Common myeloid progenitor, CD34-positive (primary cell): ENCODE measurements at regions not wholly inside any gene's neighbourhood (a gene's known extent, or its start where the extent isn't known, plus 50 kb on each side); places are given as distances from the start of the nearest gene placed in this dataset.

Experiments used
- CTCF ChIA-PET: fragments of 350-600 bp; sonication (Branson Sonifier 250); formaldehyde crosslinking; loops from one replicate; lab custom pipeline; 2021; ENCODE audit warnings: antibody characterized with exemption; lab: Charles Lee
- POLR2A ChIA-PET: fragments of 350-600 bp; sonication (Branson Sonifier 250); formaldehyde crosslinking; loops from one replicate; lab custom pipeline; 2021; ENCODE audit warnings: antibody characterized with exemption; lab: Charles Lee
- DNase-seq, 3 donors: peaks; one replicate each; pipeline versions ENCODE4 v3.0.0 to v3.0.0-alpha.2; 2013
- H3K27ac ChIP-seq, 2 experiments: 1 replicate in 1 of 2; 2 replicates in 1 of 2; pipeline ENCODE4 v1.7.0; 2013; ENCODE audit warnings: inconsistent platforms in 2 of 2, low read length in 2 of 2, mild to moderate bottlenecking in 2 of 2, low read depth in 1 of 2, moderate library complexity in 1 of 2; ENCODE audit not compliant: severe bottlenecking in 2 of 2, insufficient read depth in 1 of 2, poor library complexity in 1 of 2
- H3K27me3 ChIP-seq, 5 experiments: replicated peaks in 2 of 5; 1 replicate in 3 of 5; 2 replicates in 2 of 5; pipeline versions ENCODE4 v1.6.1 to v1.7.0; 2013; ENCODE audit warnings: low read length in 4 of 5, mild to moderate bottlenecking in 2 of 5, moderate library complexity in 2 of 5, inconsistent platforms in 1 of 5; ENCODE audit not compliant: insufficient read depth in 5 of 5, control insufficient read depth in 4 of 5
- H3K36me3 ChIP-seq, 4 experiments: 1 replicate in 2 of 4; 2 replicates in 2 of 4; pipeline versions ENCODE4 v1.6.1 to v1.7.0; 2013; ENCODE audit warnings: low read length in 3 of 4, control low read depth in 1 of 4, mild to moderate bottlenecking in 1 of 4; ENCODE audit not compliant: control insufficient read depth in 4 of 4, insufficient read depth in 4 of 4
- H3K4me1 ChIP-seq, 4 experiments: 1 replicate in 3 of 4; 2 replicates in 1 of 4; pipeline versions ENCODE4 v1.6.1 to v1.7.1; 2013; ENCODE audit warnings: low read length in 3 of 4, mild to moderate bottlenecking in 3 of 4, control low read depth in 1 of 4, inconsistent platforms in 1 of 4, moderate library complexity in 1 of 4; ENCODE audit not compliant: control insufficient read depth in 4 of 4, insufficient read depth in 4 of 4; ENCODE audit errors: control extremely low read depth in 1 of 4
- H3K4me3 ChIP-seq, 7 experiments: 1 replicate in 4 of 7; 2 replicates in 3 of 7; pipeline versions ENCODE4 v1.5.1 to v1.7.0; 2013; ENCODE audit warnings: mild to moderate bottlenecking in 7 of 7, low read length in 6 of 7, moderate library complexity in 6 of 7, inconsistent platforms in 2 of 7, low read depth in 2 of 7, control low read depth in 1 of 7; ENCODE audit not compliant: insufficient read depth in 4 of 7, control insufficient read depth in 1 of 7; ENCODE audit errors: extremely low read depth in 1 of 7
- H3K9me3 ChIP-seq, 5 experiments: 1 replicate in 4 of 5; 2 replicates in 1 of 5; pipeline versions ENCODE4 v1.6.1 to v1.7.1; 2013; ENCODE audit warnings: low read length in 4 of 5, mild to moderate bottlenecking in 2 of 5, inconsistent platforms in 1 of 5, low read depth in 1 of 5, moderate library complexity in 1 of 5; ENCODE audit not compliant: control insufficient read depth in 4 of 5, insufficient read depth in 2 of 5; ENCODE audit errors: control extremely low read depth in 1 of 5
- WGBS: methylation state at CpG from one replicate; pipeline ENCODE4 v1.1.5; 2013; ENCODE audit not compliant: insufficient coverage; 5-methylcytosine and 5-hydroxymethylcytosine counted together

GRCh38 chr15:96625256-96625655 lies 294.8 kb downstream of the NR2F2 start:
- H3K36me3 ChIP-seq, result no peaks in the 10 kb centered on the region
- WGBS, result 92% methylated on average over 3 of the region's 4 CpGs
- H3K4me1 ChIP-seq, result no peaks in the 10 kb centered on the region
- ChIA-PET POLR2A (no interaction called here), CTCF (no interaction called here)
- peaks cover 0 to 3% (median 0%) of the 10 kb centered on the region in 5 experiments for H3K27me3 ChIP-seq
- no peaks in the 10 kb centered on the region for H3K9me3 ChIP-seq
- no peak overlapping the region for H3K27ac ChIP-seq
- no peak overlapping the region for H3K4me3 ChIP-seq
- no peak for DNase-seq

GRCh38 chr15:96627031-96627568 lies 296.6 kb downstream of the NR2F2 start:
- Histone ChIP-seq H3K27ac (no peak overlapping the region), H3K4me1 (no peaks in the 10 kb centered on the region), H3K4me3 (no peak overlapping the region), H3K27me3 (peaks cover 0 to 3% (median 0%) of the 10 kb centered on the region in 5 experiments), H3K36me3 (no peaks in the 10 kb centered on the region), H3K9me3 (no peaks in the 10 kb centered on the region)
- POLR2A ChIA-PET, result no interaction called here
- CTCF ChIA-PET, result no interaction called here
- 79% methylated on average over 5 of the region's 13 CpGs for WGBS
- no peak for DNase-seq

- Histone ChIP-seq H3K36me3 (no peaks in the 10 kb centered on the region), H3K4me1 (no peaks in the 10 kb centered on the region), H3K9me3 (no peaks in the 10 kb centered on the region), H3K4me3 (no peak overlapping the region), H3K27ac (no peak overlapping the region), H3K27me3 (peaks cover 0 to 3% (median 0%) of the 10 kb centered on the region in 5 experiments)
- DNase-seq, result no peak
- ChIA-PET POLR2A (no interaction called here), CTCF (no interaction called here)
- 100% methylated on average over 1 of the region's 4 CpGs for WGBS
Observed at GRCh38 chr15:96629511-96629910, 299.0 kb downstream of the NR2F2 start.

GRCh38 chr15:96638793-96639192 lies 308.3 kb downstream of the NR2F2 start:
- 100% methylated on average over 1 of the region's 1 CpG for WGBS
- ChIA-PET CTCF (no interaction called here), POLR2A (no interaction called here)
- Histone ChIP-seq H3K9me3 (no peaks in the 10 kb centered on the region), H3K27me3 (peaks cover 0 to 3% (median 0%) of the 10 kb centered on the region in 5 experiments), H3K4me3 (no peak overlapping the region), H3K36me3 (no peaks in the 10 kb centered on the region), H3K4me1 (no peaks in the 10 kb centered on the region), H3K27ac (no peak overlapping the region)
- no peak for DNase-seq

- no peaks in the 10 kb centered on the region for H3K36me3 ChIP-seq
- H3K4me3 ChIP-seq, result no peak overlapping the region
- H3K27ac ChIP-seq, result no peak overlapping the region
- no peaks in the 10 kb centered on the region for H3K4me1 ChIP-seq
- ChIA-PET POLR2A (no interaction called here), CTCF (no interaction called here)
- WGBS, result 100% methylated on average over 9 of the region's 9 CpGs
- DNase-seq, result no peak
- H3K27me3 ChIP-seq, result no peaks in the 10 kb centered on the region
- no peaks in the 10 kb centered on the region for H3K9me3 ChIP-seq
Observed at GRCh38 chr15:96645796-96646195, 315.3 kb downstream of the NR2F2 start.

- ChIA-PET CTCF (no interaction called here), POLR2A (no interaction called here)
- no peaks in the 10 kb centered on the region for H3K4me1 ChIP-seq
- WGBS, result no CpG with 5 or more reads among the region's 9 CpGs
- H3K27me3 ChIP-seq, result no peaks in the 10 kb centered on the region
- no peak overlapping the region for H3K4me3 ChIP-seq
- H3K36me3 ChIP-seq, result no peaks in the 10 kb centered on the region
- no peak for DNase-seq
- no peak overlapping the region for H3K27ac ChIP-seq
- H3K9me3 ChIP-seq, result no peaks in the 10 kb centered on the region
Observed at GRCh38 chr15:96648866-96649265, 318.4 kb downstream of the NR2F2 start.

- WGBS, result no CpG with 5 or more reads among the region's 1 CpG
Observed at GRCh38 chr15:96657096-96657495, 326.6 kb downstream of the NR2F2 start.

More at GRCh38 chr15:96657096-96657495, 326.6 kb downstream of the NR2F2 start:
- ChIA-PET POLR2A (no interaction called here), CTCF (no interaction called here)
- H3K27me3 ChIP-seq, result peaks cover 0 to 2% (median 0%) of the 10 kb centered on the region in 5 experiments
- no peak for DNase-seq
- no peak overlapping the region for H3K4me3 ChIP-seq
- no peak overlapping the region for H3K27ac ChIP-seq
- no peaks in the 10 kb centered on the region for H3K36me3 ChIP-seq
- H3K9me3 ChIP-seq, result peaks cover 0 to 2% (median 0%) of the 10 kb centered on the region in 5 experiments
- H3K4me1 ChIP-seq, result no peaks in the 10 kb centered on the region
